ENCODE measurements at regions not wholly inside any gene's neighbourhood (a gene's known extent, or its start where the extent isn't known, plus 50 kb on each side); places are given as distances from the start of the nearest gene placed in this dataset.

DNA sequence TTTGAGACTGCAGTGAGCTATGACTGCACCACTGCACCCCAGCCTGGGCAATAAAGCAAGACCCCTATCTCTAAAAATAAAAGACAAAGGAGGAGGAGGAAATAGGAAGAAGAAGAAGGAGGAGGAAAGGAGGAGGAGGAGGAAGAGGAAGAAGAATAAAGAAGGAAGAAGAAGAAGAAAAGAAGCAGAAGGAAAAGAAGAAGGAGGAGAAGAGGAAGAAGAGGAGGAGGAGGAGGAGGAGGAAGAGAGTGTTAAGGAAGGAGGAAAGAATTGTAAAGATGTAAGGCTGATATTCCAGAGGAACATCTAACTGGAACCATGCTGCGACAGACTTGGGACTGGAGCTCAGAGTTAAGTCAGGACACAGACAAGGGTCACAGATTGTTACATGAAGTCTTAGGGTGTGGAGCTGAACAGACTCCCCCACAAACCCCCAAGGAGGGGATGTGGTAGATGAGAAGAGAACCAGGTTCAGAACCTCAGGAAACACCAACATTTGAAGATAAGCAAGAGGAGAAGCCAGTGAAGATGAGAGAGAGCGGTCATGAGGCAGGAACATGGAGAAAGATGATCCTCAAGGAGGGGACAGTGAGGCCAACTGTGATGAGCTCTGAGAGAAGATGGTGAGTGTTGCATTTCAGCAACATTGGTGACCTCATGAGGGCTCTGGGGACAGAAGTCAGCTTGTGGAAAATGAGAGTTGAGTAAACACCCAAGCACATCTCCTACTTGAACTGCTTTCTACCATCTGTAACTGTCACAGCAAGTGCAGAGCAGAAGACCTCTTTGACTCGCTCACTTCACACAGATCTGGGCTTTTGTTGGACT lies 118.2 kb downstream of the CD164 start (continued):
- TF ChIP-seq, protein P1, sequence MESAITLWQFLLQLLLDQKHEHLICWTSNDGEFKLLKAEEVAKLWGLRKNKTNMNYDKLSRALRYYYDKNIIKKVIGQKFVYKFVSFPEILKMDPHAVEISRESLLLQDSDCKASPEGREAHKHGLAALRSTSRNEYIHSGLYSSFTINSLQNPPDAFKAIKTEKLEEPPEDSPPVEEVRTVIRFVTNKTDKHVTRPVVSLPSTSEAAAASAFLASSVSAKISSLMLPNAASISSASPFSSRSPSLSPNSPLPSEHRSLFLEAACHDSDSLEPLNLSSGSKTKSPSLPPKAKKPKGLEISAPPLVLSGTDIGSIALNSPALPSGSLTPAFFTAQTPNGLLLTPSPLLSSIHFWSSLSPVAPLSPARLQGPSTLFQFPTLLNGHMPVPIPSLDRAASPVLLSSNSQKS (CRISPR knock-in tag; IDR thresholded peaks at IDR 0.05), result no peak
- TF ChIP-seq NCOA4 (IDR thresholded peaks at IDR 0.05; ENCODE audit: partially characterized antibody), result no peak
- TF ChIP-seq, protein P2, sequence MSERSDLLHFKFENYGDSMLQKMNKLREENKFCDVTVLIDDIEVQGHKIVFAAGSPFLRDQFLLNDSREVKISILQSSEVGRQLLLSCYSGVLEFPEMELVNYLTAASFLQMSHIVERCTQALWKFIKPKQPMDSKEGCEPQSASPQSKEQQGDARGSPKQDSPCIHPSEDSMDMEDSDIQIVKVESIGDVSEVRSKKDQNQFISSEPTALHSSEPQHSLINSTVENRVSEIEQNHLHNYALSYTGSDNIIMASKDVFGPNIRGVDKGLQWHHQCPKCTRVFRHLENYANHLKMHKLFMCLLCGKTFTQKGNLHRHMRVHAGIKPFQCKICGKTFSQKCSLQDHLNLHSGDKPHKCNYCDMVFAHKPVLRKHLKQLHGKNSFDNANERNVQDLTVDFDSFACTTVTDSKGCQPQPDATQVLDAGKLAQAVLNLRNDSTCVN (CRISPR knock-in tag; IDR thresholded peaks at IDR 0.05), result 0 out of 2 replicates have a peak, but pooled peaks have one; percentile 29
- TF ChIP-seq ZNF431 (CRISPR knock-in tag; IDR thresholded peaks at IDR 0.05), result no peak
- TF ChIP-seq, protein P3, sequence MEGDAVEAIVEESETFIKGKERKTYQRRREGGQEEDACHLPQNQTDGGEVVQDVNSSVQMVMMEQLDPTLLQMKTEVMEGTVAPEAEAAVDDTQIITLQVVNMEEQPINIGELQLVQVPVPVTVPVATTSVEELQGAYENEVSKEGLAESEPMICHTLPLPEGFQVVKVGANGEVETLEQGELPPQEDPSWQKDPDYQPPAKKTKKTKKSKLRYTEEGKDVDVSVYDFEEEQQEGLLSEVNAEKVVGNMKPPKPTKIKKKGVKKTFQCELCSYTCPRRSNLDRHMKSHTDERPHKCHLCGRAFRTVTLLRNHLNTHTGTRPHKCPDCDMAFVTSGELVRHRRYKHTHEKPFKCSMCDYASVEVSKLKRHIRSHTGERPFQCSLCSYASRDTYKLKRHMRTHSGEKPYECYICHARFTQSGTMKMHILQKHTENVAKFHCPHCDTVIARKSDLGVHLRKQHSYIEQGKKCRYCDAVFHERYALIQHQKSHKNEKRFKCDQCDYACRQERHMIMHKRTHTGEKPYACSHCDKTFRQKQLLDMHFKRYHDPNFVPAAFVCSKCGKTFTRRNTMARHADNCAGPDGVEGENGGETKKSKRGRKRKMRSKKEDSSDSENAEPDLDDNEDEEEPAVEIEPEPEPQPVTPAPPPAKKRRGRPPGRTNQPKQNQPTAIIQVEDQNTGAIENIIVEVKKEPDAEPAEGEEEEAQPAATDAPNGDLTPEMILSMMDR (IDR thresholded peaks at IDR 0.05 in 2 of 3, conservative IDR thresholded peaks at IDR 0.05 in 1 of 3; ENCODE audit: insufficient read depth in 2 of 3, low read depth in 1 of 3, low read length in 3 of 3), result no peak
- TF ChIP-seq, protein P4, sequence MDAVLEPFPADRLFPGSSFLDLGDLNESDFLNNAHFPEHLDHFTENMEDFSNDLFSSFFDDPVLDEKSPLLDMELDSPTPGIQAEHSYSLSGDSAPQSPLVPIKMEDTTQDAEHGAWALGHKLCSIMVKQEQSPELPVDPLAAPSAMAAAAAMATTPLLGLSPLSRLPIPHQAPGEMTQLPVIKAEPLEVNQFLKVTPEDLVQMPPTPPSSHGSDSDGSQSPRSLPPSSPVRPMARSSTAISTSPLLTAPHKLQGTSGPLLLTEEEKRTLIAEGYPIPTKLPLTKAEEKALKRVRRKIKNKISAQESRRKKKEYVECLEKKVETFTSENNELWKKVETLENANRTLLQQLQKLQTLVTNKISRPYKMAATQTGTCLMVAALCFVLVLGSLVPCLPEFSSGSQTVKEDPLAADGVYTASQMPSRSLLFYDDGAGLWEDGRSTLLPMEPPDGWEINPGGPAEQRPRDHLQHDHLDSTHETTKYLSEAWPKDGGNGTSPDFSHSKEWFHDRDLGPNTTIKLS (IDR thresholded peaks at IDR 0.05; ENCODE audit: borderline replicate concordance, low read depth), result no peak
- TF ChIP-seq, protein P5, sequence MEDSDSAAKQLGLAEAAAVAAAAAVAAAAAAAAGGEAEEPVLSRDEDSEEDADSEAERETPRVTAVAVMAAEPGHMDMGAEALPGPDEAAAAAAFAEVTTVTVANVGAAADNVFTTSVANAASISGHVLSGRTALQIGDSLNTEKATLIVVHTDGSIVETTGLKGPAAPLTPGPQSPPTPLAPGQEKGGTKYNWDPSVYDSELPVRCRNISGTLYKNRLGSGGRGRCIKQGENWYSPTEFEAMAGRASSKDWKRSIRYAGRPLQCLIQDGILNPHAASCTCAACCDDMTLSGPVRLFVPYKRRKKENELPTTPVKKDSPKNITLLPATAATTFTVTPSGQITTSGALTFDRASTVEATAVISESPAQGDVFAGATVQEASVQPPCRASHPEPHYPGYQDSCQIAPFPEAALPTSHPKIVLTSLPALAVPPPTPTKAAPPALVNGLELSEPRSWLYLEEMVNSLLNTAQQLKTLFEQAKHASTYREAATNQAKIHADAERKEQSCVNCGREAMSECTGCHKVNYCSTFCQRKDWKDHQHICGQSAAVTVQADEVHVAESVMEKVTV (CRISPR knock-in tag; IDR thresholded peaks at IDR 0.05), result no peak
- TF ChIP-seq ETV5 (CRISPR knock-in tag; IDR thresholded peaks at IDR 0.05; ENCODE audit: low read depth), result no peak
- TF ChIP-seq ZNF830 (CRISPR knock-in tag; IDR thresholded peaks at IDR 0.05), result no peak
- TF ChIP-seq CCNT2 (IDR thresholded peaks at IDR 0.05; ENCODE audit: borderline replicate concordance, extremely low read depth, insufficient read length, low read depth, low read length), result no peak
- TF ChIP-seq, protein P6, sequence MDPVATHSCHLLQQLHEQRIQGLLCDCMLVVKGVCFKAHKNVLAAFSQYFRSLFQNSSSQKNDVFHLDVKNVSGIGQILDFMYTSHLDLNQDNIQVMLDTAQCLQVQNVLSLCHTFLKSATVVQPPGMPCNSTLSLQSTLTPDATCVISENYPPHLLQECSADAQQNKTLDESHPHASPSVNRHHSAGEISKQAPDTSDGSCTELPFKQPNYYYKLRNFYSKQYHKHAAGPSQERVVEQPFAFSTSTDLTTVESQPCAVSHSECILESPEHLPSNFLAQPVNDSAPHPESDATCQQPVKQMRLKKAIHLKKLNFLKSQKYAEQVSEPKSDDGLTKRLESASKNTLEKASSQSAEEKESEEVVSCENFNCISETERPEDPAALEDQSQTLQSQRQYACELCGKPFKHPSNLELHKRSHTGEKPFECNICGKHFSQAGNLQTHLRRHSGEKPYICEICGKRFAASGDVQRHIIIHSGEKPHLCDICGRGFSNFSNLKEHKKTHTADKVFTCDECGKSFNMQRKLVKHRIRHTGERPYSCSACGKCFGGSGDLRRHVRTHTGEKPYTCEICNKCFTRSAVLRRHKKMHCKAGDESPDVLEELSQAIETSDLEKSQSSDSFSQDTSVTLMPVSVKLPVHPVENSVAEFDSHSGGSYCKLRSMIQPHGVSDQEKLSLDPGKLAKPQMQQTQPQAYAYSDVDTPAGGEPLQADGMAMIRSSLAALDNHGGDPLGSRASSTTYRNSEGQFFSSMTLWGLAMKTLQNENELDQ (CRISPR knock-in tag; IDR thresholded peaks at IDR 0.05; ENCODE audit: borderline replicate concordance), result no peak
- no peak for TF ChIP-seq ZBTB17 (CRISPR knock-in tag; IDR thresholded peaks at IDR 0.05)

Measured in K562 (cell line).